ENCODE measurements at regions not wholly inside any gene's neighbourhood (a gene's known extent, or its start where the extent isn't known, plus 50 kb on each side); places are given as distances from the start of the nearest gene placed in this dataset.

DNA sequence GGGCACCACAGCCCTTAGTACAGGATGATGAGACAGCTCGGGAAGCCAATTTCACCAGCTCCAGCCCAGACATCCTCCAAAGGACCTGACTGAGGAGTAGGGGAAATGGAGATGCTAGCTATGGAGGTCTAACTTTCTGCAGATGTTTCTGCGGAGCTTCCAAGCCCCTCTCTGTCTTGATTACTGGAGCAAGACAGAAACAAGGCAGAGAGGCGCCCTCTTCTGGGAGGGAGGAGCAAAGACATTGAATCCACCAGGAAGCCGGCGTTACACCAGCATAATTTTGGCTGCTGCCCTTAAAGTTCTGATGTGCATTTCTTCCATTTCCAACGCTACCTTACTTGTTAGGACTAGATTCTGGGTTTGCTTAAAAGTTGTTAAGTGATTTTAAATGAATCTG is 107.3 kb upstream of the HSD17B12 start:
- TF ChIP-seq POLR2A (IDR thresholded peaks at IDR 0.05) = no peak
- TF ChIP-seq, protein P1, sequence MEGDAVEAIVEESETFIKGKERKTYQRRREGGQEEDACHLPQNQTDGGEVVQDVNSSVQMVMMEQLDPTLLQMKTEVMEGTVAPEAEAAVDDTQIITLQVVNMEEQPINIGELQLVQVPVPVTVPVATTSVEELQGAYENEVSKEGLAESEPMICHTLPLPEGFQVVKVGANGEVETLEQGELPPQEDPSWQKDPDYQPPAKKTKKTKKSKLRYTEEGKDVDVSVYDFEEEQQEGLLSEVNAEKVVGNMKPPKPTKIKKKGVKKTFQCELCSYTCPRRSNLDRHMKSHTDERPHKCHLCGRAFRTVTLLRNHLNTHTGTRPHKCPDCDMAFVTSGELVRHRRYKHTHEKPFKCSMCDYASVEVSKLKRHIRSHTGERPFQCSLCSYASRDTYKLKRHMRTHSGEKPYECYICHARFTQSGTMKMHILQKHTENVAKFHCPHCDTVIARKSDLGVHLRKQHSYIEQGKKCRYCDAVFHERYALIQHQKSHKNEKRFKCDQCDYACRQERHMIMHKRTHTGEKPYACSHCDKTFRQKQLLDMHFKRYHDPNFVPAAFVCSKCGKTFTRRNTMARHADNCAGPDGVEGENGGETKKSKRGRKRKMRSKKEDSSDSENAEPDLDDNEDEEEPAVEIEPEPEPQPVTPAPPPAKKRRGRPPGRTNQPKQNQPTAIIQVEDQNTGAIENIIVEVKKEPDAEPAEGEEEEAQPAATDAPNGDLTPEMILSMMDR (IDR thresholded peaks at IDR 0.05) = peak; percentile 17 to 48 (median 38)
